CD4-positive, alpha-beta memory T cell (primary cell): ENCODE measurements at regions not wholly inside any gene's neighbourhood (a gene's known extent, or its start where the extent isn't known, plus 50 kb on each side); places are given as distances from the start of the nearest gene placed in this dataset.

ENCODE experiments used
- CTCF ChIA-PET: fragments of 350-600 bp; sonication (Branson Sonifier 250); formaldehyde crosslinking; loops from one replicate; lab custom pipeline; 2021; ENCODE audit warnings: inconsistent platforms; ENCODE audit not compliant: partially characterized antibody; lab: Charles Lee
- POLR2A ChIA-PET: fragments of 350-600 bp; sonication (Branson Sonifier 250); formaldehyde crosslinking; loops from one replicate; lab custom pipeline; 2021; ENCODE audit not compliant: partially characterized antibody; lab: Charles Lee
- DNase-seq, 5 donors: peaks; one replicate each; pipeline versions ENCODE4 v3.0.0 to v3.0.0-alpha.2; 2020 to 2022; ENCODE audit warnings: mixed read lengths in 1 of 5
- H3K27ac ChIP-seq: one replicate; pipeline ENCODE4 v1.7.0; 2013; ENCODE audit warnings: low read depth, low read length
- H3K27me3 ChIP-seq: 2 replicates; pipeline ENCODE4 v1.7.0; 2013; ENCODE audit warnings: mild to moderate bottlenecking, low read length, moderate library complexity; ENCODE audit not compliant: insufficient read depth
- H3K36me3 ChIP-seq: 2 replicates; pipeline ENCODE4 v1.7.0; 2013; ENCODE audit warnings: mild to moderate bottlenecking, low read length, moderate library complexity; ENCODE audit not compliant: insufficient read depth
- H3K4me1 ChIP-seq: 2 replicates; pipeline ENCODE4 v1.7.0; 2013; ENCODE audit warnings: mild to moderate bottlenecking, low read length, moderate library complexity; ENCODE audit not compliant: insufficient read depth
- H3K4me3 ChIP-seq, 2 donors: one replicate each; pipeline ENCODE4 v1.7.0; 2013; ENCODE audit warnings: low read length in 2 of 2, mild to moderate bottlenecking in 1 of 2
- H3K9me3 ChIP-seq, 2 donors: one replicate each; pipeline ENCODE4 v1.7.0; 2013; ENCODE audit warnings: low read length in 2 of 2, control low read depth in 1 of 2; ENCODE audit not compliant: control insufficient read depth in 1 of 2
- H3K27ac Mint-ChIP-seq, 7 donors: one replicate each; pipeline ENCODE4 v1.8.0; 2020 to 2021; ENCODE audit warnings: mixed read lengths in 7 of 7, mild to moderate bottlenecking in 6 of 7, inconsistent platforms in 3 of 7, moderate library complexity in 3 of 7
- H3K27me3 Mint-ChIP-seq, 2 donors: one replicate each; pipeline ENCODE4 v1.8.0; 2020 to 2021; ENCODE audit warnings: mixed read lengths in 2 of 2
- H3K36me3 Mint-ChIP-seq, 2 donors: one replicate each; pipeline ENCODE4 v1.8.0; 2020 to 2021; ENCODE audit warnings: mixed read lengths in 2 of 2, inconsistent platforms in 1 of 2, mild to moderate bottlenecking in 1 of 2
- H3K4me1 Mint-ChIP-seq, 4 donors: one replicate each; pipeline ENCODE4 v1.8.0; 2020 to 2021; ENCODE audit warnings: mixed read lengths in 4 of 4, mild to moderate bottlenecking in 1 of 4
- H3K4me3 Mint-ChIP-seq, 8 donors: one replicate each; pipeline ENCODE4 v1.8.0; 2020 to 2021; ENCODE audit warnings: mixed read lengths in 8 of 8, mild to moderate bottlenecking in 7 of 8, moderate library complexity in 6 of 8, inconsistent platforms in 3 of 8
- H3K9me3 Mint-ChIP-seq, 8 donors: one replicate each; pipeline ENCODE4 v1.8.0; 2020 to 2021; ENCODE audit warnings: mixed read lengths in 8 of 8, mild to moderate bottlenecking in 5 of 8, inconsistent platforms in 3 of 8, moderate library complexity in 1 of 8
- intact Hi-C: fragments of 100-400 bp; cut with micrococcal nuclease; formaldehyde crosslinking; loops from one replicate; pipeline ENCODE4 v1.15.1; 2023

GRCh38 chr9:23638837-23639426 lies 187.1 kb downstream of the ELAVL2 start:
- CTCF ChIA-PET = no interaction called here
- Mint-ChIP-seq H3K27me3 (no peaks in the 10 kb centered on the region), H3K36me3 (no peaks in the 10 kb centered on the region), H3K4me1 (no peaks in the 10 kb centered on the region), H3K9me3 (peaks cover 0 to 15% (median 4%) of the 10 kb centered on the region in 8 donors), H3K27ac (no peak overlapping the region), H3K4me3 (no peak overlapping the region)
- intact Hi-C loops = no loop called here
- Histone ChIP-seq H3K27ac (no peak overlapping the region), H3K36me3 (no peaks in the 10 kb centered on the region), H3K4me1 (no peaks in the 10 kb centered on the region), H3K9me3 (no peaks in the 10 kb centered on the region), H3K4me3 (no peak overlapping the region), H3K27me3 (no peaks in the 10 kb centered on the region)
- POLR2A ChIA-PET = no interaction called here
- DNase-seq = no peak
